Prostate gland (tissue), 2 donors: ENCODE measurements at regions not wholly inside any gene's neighbourhood (a gene's known extent, or its start where the extent isn't known, plus 50 kb on each side); places are given as distances from the start of the nearest gene placed in this dataset.

Source experiments
- CTCF ChIP-seq, 4 experiments: fragments of 200-600 bp in 2 of 4; fragments of 450-650 bp in 2 of 4; sonication (generic) in 2 of 4; IDR thresholded peaks; 1 replicate in 3 of 4; 2 replicates in 1 of 4; pipeline ENCODE4 v1.5.1; 2016 to 2019; ENCODE audit warnings: antibody characterized with exemption in 4 of 4, mild to moderate bottlenecking in 2 of 4, moderate library complexity in 2 of 4
- POLR2A ChIP-seq: fragments of 450-650 bp; IDR thresholded peaks from one replicate; pipeline ENCODE4 v1.6.1; 2016; ENCODE audit warnings: antibody characterized with exemption, mild to moderate bottlenecking
- POLR2AphosphoS5 ChIP-seq: sonication (generic); formaldehyde crosslinking; IDR thresholded peaks from one replicate; pipeline ENCODE4 v1.6.1; 2017; ENCODE audit warnings: antibody characterized with exemption

GRCh38 chr9:73911804-73912203, 585.3 kb upstream of the RORB start:
- TF ChIP-seq POLR2A (no peak), CTCF (IDR thresholded peaks at IDR 0.05) (no peak), POLR2AphosphoS5 (no peak)
